Effector memory CD8-positive, alpha-beta T cell (primary cell): ENCODE measurements at regions not wholly inside any gene's neighbourhood (a gene's known extent, or its start where the extent isn't known, plus 50 kb on each side); places are given as distances from the start of the nearest gene placed in this dataset.

ENCODE experiments used
- ATAC-seq: fragments of 150-1000 bp; cut with Tn5 transposase; replicated peaks from 2 replicates; pipeline ENCODE4 v1.10.0; 2021; ENCODE audit warnings: mild to moderate bottlenecking, moderate library complexity
- DNase-seq, 3 experiments: peaks; one replicate each; pipeline ENCODE4 v3.0.0; 2021
- H3K27ac Mint-ChIP-seq, 2 donors: one replicate each; pipeline ENCODE4 v1.8.0; 2022; ENCODE audit warnings: mild to moderate bottlenecking in 2 of 2, mixed read lengths in 2 of 2, moderate library complexity in 2 of 2
- H3K27me3 Mint-ChIP-seq, 2 donors: one replicate each; pipeline ENCODE4 v1.8.0; 2022; ENCODE audit warnings: mixed read lengths in 2 of 2
- H3K36me3 Mint-ChIP-seq: one replicate; pipeline ENCODE4 v1.8.0; 2022; ENCODE audit warnings: mild to moderate bottlenecking, moderate library complexity, mixed read lengths; ENCODE audit not compliant: insufficient read depth
- H3K4me1 Mint-ChIP-seq, 2 donors: one replicate each; pipeline ENCODE4 v1.8.0; 2022; ENCODE audit warnings: low read depth in 2 of 2, mixed read lengths in 2 of 2
- H3K4me3 Mint-ChIP-seq, 2 donors: one replicate each; pipeline ENCODE4 v1.8.0; 2022; ENCODE audit warnings: mild to moderate bottlenecking in 2 of 2, mixed read lengths in 2 of 2, moderate library complexity in 2 of 2
- H3K9me3 Mint-ChIP-seq, 2 donors: one replicate each; pipeline ENCODE4 v1.8.0; 2022; ENCODE audit warnings: mixed read lengths in 2 of 2

GRCh38 chr1:221023482-221023881 lies 144.2 kb downstream of the HLX start:
- Mint-ChIP-seq H3K27ac (no peak overlapping the region), H3K36me3 (no peaks in the 10 kb centered on the region), H3K27me3 (no peaks in the 10 kb centered on the region), H3K4me1 (no peaks in the 10 kb centered on the region), H3K4me3 (no peak overlapping the region), H3K9me3 (peaks cover 0 to 6% of the 10 kb centered on the region in 2 donors)
- no peak for ATAC-seq
- DNase-seq, result no peak

GRCh38 chr1:221025501-221025900 lies 146.3 kb downstream of the HLX start:
- no peak overlapping the region for H3K4me3 Mint-ChIP-seq
- H3K9me3 Mint-ChIP-seq, result peaks cover 0 to 6% of the 10 kb centered on the region in 2 donors
- DNase-seq, result no peak
- H3K36me3 Mint-ChIP-seq, result no peaks in the 10 kb centered on the region
- H3K27ac Mint-ChIP-seq, result no peak overlapping the region
- no peaks in the 10 kb centered on the region for H3K4me1 Mint-ChIP-seq
- H3K27me3 Mint-ChIP-seq, result no peaks in the 10 kb centered on the region
- no peak for ATAC-seq

- no peak for ATAC-seq
- peaks cover 0 to 6% of the 10 kb centered on the region in 2 donors for H3K9me3 Mint-ChIP-seq
- DNase-seq, result no peak
- H3K4me3 Mint-ChIP-seq, result no peak overlapping the region
- H3K27ac Mint-ChIP-seq, result no peak overlapping the region
- no peaks in the 10 kb centered on the region for H3K36me3 Mint-ChIP-seq
- H3K27me3 Mint-ChIP-seq, result no peaks in the 10 kb centered on the region
- no peaks in the 10 kb centered on the region for H3K4me1 Mint-ChIP-seq
Observed at GRCh38 chr1:221025956-221026355, 146.7 kb downstream of the HLX start.

- no peak overlapping the region for H3K27ac Mint-ChIP-seq
- ATAC-seq (no peak), DNase-seq (no peak)
- peaks cover 0 to 4% of the 10 kb centered on the region in 2 donors for H3K9me3 Mint-ChIP-seq
- H3K36me3 Mint-ChIP-seq, result no peaks in the 10 kb centered on the region
- no peaks in the 10 kb centered on the region for H3K4me1 Mint-ChIP-seq
- H3K27me3 Mint-ChIP-seq, result no peaks in the 10 kb centered on the region
- H3K4me3 Mint-ChIP-seq, result no peak overlapping the region
Observed at GRCh38 chr1:221029981-221030649, 150.9 kb downstream of the HLX start.

- H3K4me1 Mint-ChIP-seq, result no peaks in the 10 kb centered on the region
- H3K27me3 Mint-ChIP-seq, result no peaks in the 10 kb centered on the region
- H3K4me3 Mint-ChIP-seq, result no peak overlapping the region
- no peaks in the 10 kb centered on the region for H3K36me3 Mint-ChIP-seq
- ATAC-seq, result no peak
- peaks cover 0 to 8% of the 10 kb centered on the region in 2 donors for H3K9me3 Mint-ChIP-seq
- H3K27ac Mint-ChIP-seq, result no peak overlapping the region
- DNase-seq, result no peak
Observed at GRCh38 chr1:221030990-221031389, 151.7 kb downstream of the HLX start.

- H3K4me3 Mint-ChIP-seq, result no peak overlapping the region
- peaks cover 0 to 6% of the 10 kb centered on the region in 2 donors for H3K9me3 Mint-ChIP-seq
- H3K27ac Mint-ChIP-seq, result no peak overlapping the region
- no peaks in the 10 kb centered on the region for H3K27me3 Mint-ChIP-seq
- ATAC-seq, result no peak
- no peaks in the 10 kb centered on the region for H3K4me1 Mint-ChIP-seq
- DNase-seq, result no peak
- no peaks in the 10 kb centered on the region for H3K36me3 Mint-ChIP-seq
Observed at GRCh38 chr1:221031458-221032203, 152.4 kb downstream of the HLX start.

GRCh38 chr1:221032204-221032585 lies 153.0 kb downstream of the HLX start:
- H3K4me3 Mint-ChIP-seq, result no peak overlapping the region
- no peak overlapping the region for H3K27ac Mint-ChIP-seq

GRCh38 chr1:221032637-221033280 lies 153.5 kb downstream of the HLX start:
- ATAC-seq (no peak), DNase-seq (no peak)
- H3K27ac Mint-ChIP-seq, result no peak overlapping the region

More at GRCh38 chr1:221032204-221032585, 153.0 kb downstream of the HLX start:
- DNase-seq (no peak), ATAC-seq (no peak)
- Mint-ChIP-seq H3K27me3 (no peaks in the 10 kb centered on the region), H3K36me3 (no peaks in the 10 kb centered on the region), H3K9me3 (peaks cover 0 to 6% of the 10 kb centered on the region in 2 donors), H3K4me1 (no peaks in the 10 kb centered on the region)

GRCh38 chr1:221035662-221036153 lies 156.5 kb downstream of the HLX start:
- H3K27me3 Mint-ChIP-seq, result no peaks in the 10 kb centered on the region
- DNase-seq, result no peak
- no peaks in the 10 kb centered on the region for H3K36me3 Mint-ChIP-seq
- no peak overlapping the region for H3K27ac Mint-ChIP-seq
- H3K4me3 Mint-ChIP-seq, result no peak overlapping the region
- no peaks in the 10 kb centered on the region for H3K4me1 Mint-ChIP-seq
- H3K9me3 Mint-ChIP-seq, result peaks cover 0 to 8% of the 10 kb centered on the region in 2 donors
- ATAC-seq, result no peak

More at GRCh38 chr1:221032637-221033280, 153.5 kb downstream of the HLX start:
- peaks cover 0 to 6% of the 10 kb centered on the region in 2 donors for H3K9me3 Mint-ChIP-seq
- no peaks in the 10 kb centered on the region for H3K4me1 Mint-ChIP-seq
- no peak overlapping the region for H3K4me3 Mint-ChIP-seq
- no peaks in the 10 kb centered on the region for H3K27me3 Mint-ChIP-seq
- no peaks in the 10 kb centered on the region for H3K36me3 Mint-ChIP-seq

- no peak overlapping the region for H3K27ac Mint-ChIP-seq
- no peak for ATAC-seq
Observed at GRCh38 chr1:221039616-221040015, 160.4 kb downstream of the HLX start.

GRCh38 chr1:221040101-221040500 lies 160.9 kb downstream of the HLX start:
- Mint-ChIP-seq H3K9me3 (peaks cover 0 to 6% of the 10 kb centered on the region in 2 donors), H3K27me3 (no peaks in the 10 kb centered on the region), H3K4me1 (no peaks in the 10 kb centered on the region), H3K27ac (no peak overlapping the region), H3K4me3 (no peak overlapping the region), H3K36me3 (no peaks in the 10 kb centered on the region)
- ATAC-seq (no peak), DNase-seq (no peak)

More at GRCh38 chr1:221039616-221040015, 160.4 kb downstream of the HLX start:
- peaks cover 0 to 8% of the 10 kb centered on the region in 2 donors for H3K9me3 Mint-ChIP-seq
- no peak for DNase-seq
- H3K27me3 Mint-ChIP-seq, result no peaks in the 10 kb centered on the region
- H3K4me3 Mint-ChIP-seq, result no peak overlapping the region
- no peaks in the 10 kb centered on the region for H3K4me1 Mint-ChIP-seq
- H3K36me3 Mint-ChIP-seq, result no peaks in the 10 kb centered on the region

GRCh38 chr1:221040691-221041285 lies 161.5 kb downstream of the HLX start:
- Mint-ChIP-seq H3K36me3 (no peaks in the 10 kb centered on the region), H3K9me3 (peaks cover 0 to 3% of the 10 kb centered on the region in 2 donors), H3K27me3 (peaks cover 0 to under 1% of the 10 kb centered on the region in 2 donors), H3K27ac (no peak overlapping the region), H3K4me1 (no peaks in the 10 kb centered on the region), H3K4me3 (no peak overlapping the region)
- no peak for ATAC-seq
- DNase-seq, result no peak

GRCh38 chr1:221044538-221044937 lies 165.3 kb downstream of the HLX start:
- H3K36me3 Mint-ChIP-seq, result no peaks in the 10 kb centered on the region
- peaks cover 0 to 20% of the 10 kb centered on the region in 2 donors for H3K27me3 Mint-ChIP-seq
- no peak for ATAC-seq
- no peak overlapping the region for H3K27ac Mint-ChIP-seq
- H3K4me3 Mint-ChIP-seq, result no peak overlapping the region
- no peaks in the 10 kb centered on the region for H3K4me1 Mint-ChIP-seq
- no peak for DNase-seq
- peaks cover 4 to 16% of the 10 kb centered on the region in 2 donors for H3K9me3 Mint-ChIP-seq
